GM23338 (cell line): ENCODE measurements at regions not wholly inside any gene's neighbourhood (a gene's known extent, or its start where the extent isn't known, plus 50 kb on each side); places are given as distances from the start of the nearest gene placed in this dataset.

Source experiments
- ATAC-seq: fragments of 200-7000 bp; cut with Tn5 transposase; 3 replicates; pipeline ENCODE4 v1.9.1; 2020
- DNase-seq: peaks from one replicate; pipeline ENCODE4 v3.0.0-alpha.2; 2015; ENCODE audit warnings: low spot score
- H2AFZ ChIP-seq: fragments of 200-600 bp; sonication (generic); 2 replicates; pipeline ENCODE4 v1.8.0; 2016; ENCODE audit warnings: antibody characterized with exemption, mild to moderate bottlenecking, moderate library complexity
- H3F3A ChIP-seq: fragments of 200-600 bp; sonication (generic); replicated peaks from 2 replicates; pipeline ENCODE4 v1.8.0; 2017; ENCODE audit warnings: antibody characterized with exemption, mixed run types, low read depth
- H3K27ac ChIP-seq: fragments of 200-600 bp; sonication (generic); 2 replicates; pipeline ENCODE4 v1.6.1; 2016; ENCODE audit warnings: low read depth
- H3K27me3 ChIP-seq: fragments of 200-600 bp; sonication (generic); 2 replicates; pipeline ENCODE4 v1.8.0; 2016; ENCODE audit warnings: mild to moderate bottlenecking, mixed run types, moderate library complexity; ENCODE audit not compliant: insufficient read depth
- H3K36me3 ChIP-seq: fragments of 200-600 bp; sonication (generic); 2 replicates; pipeline ENCODE4 v1.8.0; 2016; ENCODE audit warnings: mild to moderate bottlenecking; ENCODE audit not compliant: insufficient read depth
- H3K4me1 ChIP-seq: fragments of 200-600 bp; sonication (generic); 2 replicates; pipeline ENCODE4 v1.8.0; 2016; ENCODE audit warnings: mild to moderate bottlenecking, moderate library complexity; ENCODE audit not compliant: insufficient read depth
- H3K4me2 ChIP-seq: fragments of 200-600 bp; sonication (generic); 2 replicates; pipeline ENCODE4 v1.7.1; 2017; ENCODE audit warnings: mixed run types
- H3K4me3 ChIP-seq: fragments of 200-600 bp; sonication (generic); 2 replicates; pipeline ENCODE4 v1.6.1; 2016; ENCODE audit warnings: mixed run types
- H3K79me2 ChIP-seq: fragments of 200-600 bp; sonication (generic); replicated peaks from 2 replicates; pipeline ENCODE4 v1.8.0; 2017; ENCODE audit warnings: mild to moderate bottlenecking; ENCODE audit not compliant: insufficient read depth
- H3K9me2 ChIP-seq: fragments of 200-600 bp; sonication (generic); 2 replicates; pipeline ENCODE4 v1.8.0; 2017; ENCODE audit not compliant: insufficient read depth
- H4K20me1 ChIP-seq: fragments of 200-600 bp; sonication (generic); replicated peaks from 2 replicates; pipeline ENCODE4 v1.8.0; 2017; ENCODE audit warnings: mild to moderate bottlenecking; ENCODE audit not compliant: insufficient read depth
- H3K27ac Mint-ChIP-seq: 2 replicates; pipeline ENCODE4 v1.8.0; 2020; ENCODE audit warnings: inconsistent platforms, mild to moderate bottlenecking, moderate library complexity, mixed read lengths
- H3K27me3 Mint-ChIP-seq: 3 replicates; pipeline ENCODE4 v1.8.0; 2022; ENCODE audit warnings: low read depth, mild to moderate bottlenecking, moderate library complexity, mixed read lengths, inconsistent platforms; ENCODE audit not compliant: insufficient read depth, poor library complexity
- H3K36me3 Mint-ChIP-seq: 3 replicates; pipeline ENCODE4 v1.8.0; 2021; ENCODE audit warnings: low read depth, mild to moderate bottlenecking, inconsistent platforms, moderate library complexity, mixed read lengths
- H3K4me1 Mint-ChIP-seq: 3 replicates; pipeline ENCODE4 v1.8.0; 2020; ENCODE audit warnings: mild to moderate bottlenecking, inconsistent platforms, mixed read lengths
- H3K4me3 Mint-ChIP-seq: 3 replicates; pipeline ENCODE4 v1.8.0; 2021; ENCODE audit warnings: moderate library complexity, mild to moderate bottlenecking, inconsistent platforms, mixed read lengths
- H3K9me3 Mint-ChIP-seq: 3 replicates; pipeline ENCODE4 v1.8.0; 2020; ENCODE audit warnings: moderate library complexity, mild to moderate bottlenecking, inconsistent platforms, mixed read lengths
- EZH2 ChIP-seq: fragments of 200-600 bp; sonication (generic); IDR thresholded peaks from one replicate; pipeline ENCODE4 v1.8.0; 2017; ENCODE audit warnings: antibody characterized with exemption, mild to moderate bottlenecking, low read depth; ENCODE audit not compliant: unreplicated experiment
- EZH2phosphoT487 ChIP-seq: fragments of 200-600 bp; sonication (generic); IDR thresholded peaks from one replicate; pipeline ENCODE4 v1.8.1; 2018; ENCODE audit warnings: antibody characterized with exemption; ENCODE audit not compliant: unreplicated experiment
- NANOG ChIP-seq: IDR thresholded peaks from 2 replicates; pipeline ENCODE4 v1.6.1; 2016; ENCODE audit warnings: antibody characterized with exemption, borderline replicate concordance
- POLR2AphosphoS5 ChIP-seq: IDR thresholded peaks from 2 replicates; pipeline ENCODE4 v1.6.1; 2016; ENCODE audit warnings: antibody characterized with exemption, low read depth
- STAT1 ChIP-seq: IDR thresholded peaks from one replicate; pipeline ENCODE4 v1.6.1; 2016; ENCODE audit warnings: antibody characterized with exemption; ENCODE audit not compliant: unreplicated experiment
- ZNF114 ChIP-seq: fragments of 250-450 bp; sonication (Bioruptor Pico); IDR thresholded peaks from 2 replicates; pipeline ENCODE4 v1.5.0; 2020; ENCODE audit warnings: mild to moderate bottlenecking, moderate library complexity
- ZNF331 ChIP-seq: fragments of 250-450 bp; sonication (Bioruptor Pico); IDR thresholded peaks from 2 replicates; pipeline ENCODE4 v1.5.0; 2020; ENCODE audit warnings: low read depth, mild to moderate bottlenecking, moderate library complexity
- TF ChIP-seq, protein P1 (sequence below): IDR thresholded peaks from 2 replicates; pipeline ENCODE4 v1.6.1; 2016; ENCODE audit warnings: antibody characterized with exemption
- TF ChIP-seq, protein P2 (sequence below), 2 experiments: fragments of 200-600 bp in 1 of 2; sonication (generic) in 1 of 2; conservative IDR thresholded peaks; 2 replicates each; pipeline versions ENCODE4 v1.5.1 to v1.6.1; 2016 to 2017; ENCODE audit warnings: antibody characterized with exemption in 2 of 2, low read depth in 2 of 2, mild to moderate bottlenecking in 2 of 2, moderate library complexity in 1 of 2
- TF ChIP-seq, protein P3 (sequence below): IDR thresholded peaks from one replicate; pipeline ENCODE4 v1.6.1; 2018; ENCODE audit warnings: antibody characterized with exemption; ENCODE audit not compliant: unreplicated experiment
- TF ChIP-seq, protein P4 (sequence below): fragments of 250-450 bp; sonication (Bioruptor Pico); IDR thresholded peaks from 2 replicates; pipeline ENCODE4 v1.5.0; 2020; ENCODE audit warnings: mild to moderate bottlenecking, moderate library complexity

DNA sequence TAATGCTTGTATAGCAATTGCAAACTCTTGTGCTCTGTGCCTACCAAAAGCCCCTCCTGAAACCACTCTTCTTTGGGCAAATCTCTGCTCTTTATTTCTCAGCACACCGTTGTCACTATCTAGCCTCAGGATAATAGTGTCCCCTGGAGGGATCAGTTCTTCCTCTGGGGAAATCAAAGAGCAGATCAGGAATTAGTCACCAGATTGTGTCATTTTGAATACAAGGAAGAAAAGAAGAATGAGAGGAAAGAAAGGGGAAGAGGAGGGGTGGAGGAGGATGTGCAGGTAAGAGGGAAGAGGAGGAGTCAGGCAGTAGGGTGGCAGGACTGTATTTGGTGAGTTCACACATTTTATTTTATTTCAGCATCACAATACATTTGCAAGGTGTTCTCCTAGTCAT, 256.4 kb downstream of the GRIN2B start:
- Histone ChIP-seq H3K4me2 (no peak overlapping the region), H4K20me1 (no peaks in the 10 kb centered on the region), H3K4me3 (no peak overlapping the region), H3F3A (no peaks in the 10 kb centered on the region), H3K27me3 (peaks cover 24% of the 10 kb centered on the region; the same call in 1 of the 2 replicates), H3K36me3 (no peaks in the 10 kb centered on the region), H2AFZ (no peak overlapping the region), H3K79me2 (no peaks in the 10 kb centered on the region), H3K4me1 (peaks cover 17% of the 10 kb centered on the region), H3K9me2 (no peaks in the 10 kb centered on the region), H3K27ac (no peak overlapping the region)
- Mint-ChIP-seq H3K27ac (no peak overlapping the region), H3K27me3 (peaks cover 14% of the 10 kb centered on the region), H3K36me3 (no peaks in the 10 kb centered on the region), H3K4me1 (peaks cover 43% of the 10 kb centered on the region), H3K4me3 (no peak overlapping the region), H3K9me3 (no peaks in the 10 kb centered on the region)
- no peak for TF ChIP-seq NANOG
- TF ChIP-seq, protein P1, sequence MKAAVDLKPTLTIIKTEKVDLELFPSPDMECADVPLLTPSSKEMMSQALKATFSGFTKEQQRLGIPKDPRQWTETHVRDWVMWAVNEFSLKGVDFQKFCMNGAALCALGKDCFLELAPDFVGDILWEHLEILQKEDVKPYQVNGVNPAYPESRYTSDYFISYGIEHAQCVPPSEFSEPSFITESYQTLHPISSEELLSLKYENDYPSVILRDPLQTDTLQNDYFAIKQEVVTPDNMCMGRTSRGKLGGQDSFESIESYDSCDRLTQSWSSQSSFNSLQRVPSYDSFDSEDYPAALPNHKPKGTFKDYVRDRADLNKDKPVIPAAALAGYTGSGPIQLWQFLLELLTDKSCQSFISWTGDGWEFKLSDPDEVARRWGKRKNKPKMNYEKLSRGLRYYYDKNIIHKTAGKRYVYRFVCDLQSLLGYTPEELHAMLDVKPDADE = no peak
- TF ChIP-seq ZNF331 (CRISPR knock-in tag) = no peak
- no peak for TF ChIP-seq EZH2phosphoT487
- TF ChIP-seq POLR2AphosphoS5 = no peak
- TF ChIP-seq, protein P2, sequence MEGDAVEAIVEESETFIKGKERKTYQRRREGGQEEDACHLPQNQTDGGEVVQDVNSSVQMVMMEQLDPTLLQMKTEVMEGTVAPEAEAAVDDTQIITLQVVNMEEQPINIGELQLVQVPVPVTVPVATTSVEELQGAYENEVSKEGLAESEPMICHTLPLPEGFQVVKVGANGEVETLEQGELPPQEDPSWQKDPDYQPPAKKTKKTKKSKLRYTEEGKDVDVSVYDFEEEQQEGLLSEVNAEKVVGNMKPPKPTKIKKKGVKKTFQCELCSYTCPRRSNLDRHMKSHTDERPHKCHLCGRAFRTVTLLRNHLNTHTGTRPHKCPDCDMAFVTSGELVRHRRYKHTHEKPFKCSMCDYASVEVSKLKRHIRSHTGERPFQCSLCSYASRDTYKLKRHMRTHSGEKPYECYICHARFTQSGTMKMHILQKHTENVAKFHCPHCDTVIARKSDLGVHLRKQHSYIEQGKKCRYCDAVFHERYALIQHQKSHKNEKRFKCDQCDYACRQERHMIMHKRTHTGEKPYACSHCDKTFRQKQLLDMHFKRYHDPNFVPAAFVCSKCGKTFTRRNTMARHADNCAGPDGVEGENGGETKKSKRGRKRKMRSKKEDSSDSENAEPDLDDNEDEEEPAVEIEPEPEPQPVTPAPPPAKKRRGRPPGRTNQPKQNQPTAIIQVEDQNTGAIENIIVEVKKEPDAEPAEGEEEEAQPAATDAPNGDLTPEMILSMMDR (conservative IDR thresholded peaks at IDR 0.05; ENCODE audit: low read depth in 2 of 2) = no peak
- TF ChIP-seq, protein P3, sequence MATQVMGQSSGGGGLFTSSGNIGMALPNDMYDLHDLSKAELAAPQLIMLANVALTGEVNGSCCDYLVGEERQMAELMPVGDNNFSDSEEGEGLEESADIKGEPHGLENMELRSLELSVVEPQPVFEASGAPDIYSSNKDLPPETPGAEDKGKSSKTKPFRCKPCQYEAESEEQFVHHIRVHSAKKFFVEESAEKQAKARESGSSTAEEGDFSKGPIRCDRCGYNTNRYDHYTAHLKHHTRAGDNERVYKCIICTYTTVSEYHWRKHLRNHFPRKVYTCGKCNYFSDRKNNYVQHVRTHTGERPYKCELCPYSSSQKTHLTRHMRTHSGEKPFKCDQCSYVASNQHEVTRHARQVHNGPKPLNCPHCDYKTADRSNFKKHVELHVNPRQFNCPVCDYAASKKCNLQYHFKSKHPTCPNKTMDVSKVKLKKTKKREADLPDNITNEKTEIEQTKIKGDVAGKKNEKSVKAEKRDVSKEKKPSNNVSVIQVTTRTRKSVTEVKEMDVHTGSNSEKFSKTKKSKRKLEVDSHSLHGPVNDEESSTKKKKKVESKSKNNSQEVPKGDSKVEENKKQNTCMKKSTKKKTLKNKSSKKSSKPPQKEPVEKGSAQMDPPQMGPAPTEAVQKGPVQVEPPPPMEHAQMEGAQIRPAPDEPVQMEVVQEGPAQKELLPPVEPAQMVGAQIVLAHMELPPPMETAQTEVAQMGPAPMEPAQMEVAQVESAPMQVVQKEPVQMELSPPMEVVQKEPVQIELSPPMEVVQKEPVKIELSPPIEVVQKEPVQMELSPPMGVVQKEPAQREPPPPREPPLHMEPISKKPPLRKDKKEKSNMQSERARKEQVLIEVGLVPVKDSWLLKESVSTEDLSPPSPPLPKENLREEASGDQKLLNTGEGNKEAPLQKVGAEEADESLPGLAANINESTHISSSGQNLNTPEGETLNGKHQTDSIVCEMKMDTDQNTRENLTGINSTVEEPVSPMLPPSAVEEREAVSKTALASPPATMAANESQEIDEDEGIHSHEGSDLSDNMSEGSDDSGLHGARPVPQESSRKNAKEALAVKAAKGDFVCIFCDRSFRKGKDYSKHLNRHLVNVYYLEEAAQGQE = no peak
- TF ChIP-seq, protein P4, sequence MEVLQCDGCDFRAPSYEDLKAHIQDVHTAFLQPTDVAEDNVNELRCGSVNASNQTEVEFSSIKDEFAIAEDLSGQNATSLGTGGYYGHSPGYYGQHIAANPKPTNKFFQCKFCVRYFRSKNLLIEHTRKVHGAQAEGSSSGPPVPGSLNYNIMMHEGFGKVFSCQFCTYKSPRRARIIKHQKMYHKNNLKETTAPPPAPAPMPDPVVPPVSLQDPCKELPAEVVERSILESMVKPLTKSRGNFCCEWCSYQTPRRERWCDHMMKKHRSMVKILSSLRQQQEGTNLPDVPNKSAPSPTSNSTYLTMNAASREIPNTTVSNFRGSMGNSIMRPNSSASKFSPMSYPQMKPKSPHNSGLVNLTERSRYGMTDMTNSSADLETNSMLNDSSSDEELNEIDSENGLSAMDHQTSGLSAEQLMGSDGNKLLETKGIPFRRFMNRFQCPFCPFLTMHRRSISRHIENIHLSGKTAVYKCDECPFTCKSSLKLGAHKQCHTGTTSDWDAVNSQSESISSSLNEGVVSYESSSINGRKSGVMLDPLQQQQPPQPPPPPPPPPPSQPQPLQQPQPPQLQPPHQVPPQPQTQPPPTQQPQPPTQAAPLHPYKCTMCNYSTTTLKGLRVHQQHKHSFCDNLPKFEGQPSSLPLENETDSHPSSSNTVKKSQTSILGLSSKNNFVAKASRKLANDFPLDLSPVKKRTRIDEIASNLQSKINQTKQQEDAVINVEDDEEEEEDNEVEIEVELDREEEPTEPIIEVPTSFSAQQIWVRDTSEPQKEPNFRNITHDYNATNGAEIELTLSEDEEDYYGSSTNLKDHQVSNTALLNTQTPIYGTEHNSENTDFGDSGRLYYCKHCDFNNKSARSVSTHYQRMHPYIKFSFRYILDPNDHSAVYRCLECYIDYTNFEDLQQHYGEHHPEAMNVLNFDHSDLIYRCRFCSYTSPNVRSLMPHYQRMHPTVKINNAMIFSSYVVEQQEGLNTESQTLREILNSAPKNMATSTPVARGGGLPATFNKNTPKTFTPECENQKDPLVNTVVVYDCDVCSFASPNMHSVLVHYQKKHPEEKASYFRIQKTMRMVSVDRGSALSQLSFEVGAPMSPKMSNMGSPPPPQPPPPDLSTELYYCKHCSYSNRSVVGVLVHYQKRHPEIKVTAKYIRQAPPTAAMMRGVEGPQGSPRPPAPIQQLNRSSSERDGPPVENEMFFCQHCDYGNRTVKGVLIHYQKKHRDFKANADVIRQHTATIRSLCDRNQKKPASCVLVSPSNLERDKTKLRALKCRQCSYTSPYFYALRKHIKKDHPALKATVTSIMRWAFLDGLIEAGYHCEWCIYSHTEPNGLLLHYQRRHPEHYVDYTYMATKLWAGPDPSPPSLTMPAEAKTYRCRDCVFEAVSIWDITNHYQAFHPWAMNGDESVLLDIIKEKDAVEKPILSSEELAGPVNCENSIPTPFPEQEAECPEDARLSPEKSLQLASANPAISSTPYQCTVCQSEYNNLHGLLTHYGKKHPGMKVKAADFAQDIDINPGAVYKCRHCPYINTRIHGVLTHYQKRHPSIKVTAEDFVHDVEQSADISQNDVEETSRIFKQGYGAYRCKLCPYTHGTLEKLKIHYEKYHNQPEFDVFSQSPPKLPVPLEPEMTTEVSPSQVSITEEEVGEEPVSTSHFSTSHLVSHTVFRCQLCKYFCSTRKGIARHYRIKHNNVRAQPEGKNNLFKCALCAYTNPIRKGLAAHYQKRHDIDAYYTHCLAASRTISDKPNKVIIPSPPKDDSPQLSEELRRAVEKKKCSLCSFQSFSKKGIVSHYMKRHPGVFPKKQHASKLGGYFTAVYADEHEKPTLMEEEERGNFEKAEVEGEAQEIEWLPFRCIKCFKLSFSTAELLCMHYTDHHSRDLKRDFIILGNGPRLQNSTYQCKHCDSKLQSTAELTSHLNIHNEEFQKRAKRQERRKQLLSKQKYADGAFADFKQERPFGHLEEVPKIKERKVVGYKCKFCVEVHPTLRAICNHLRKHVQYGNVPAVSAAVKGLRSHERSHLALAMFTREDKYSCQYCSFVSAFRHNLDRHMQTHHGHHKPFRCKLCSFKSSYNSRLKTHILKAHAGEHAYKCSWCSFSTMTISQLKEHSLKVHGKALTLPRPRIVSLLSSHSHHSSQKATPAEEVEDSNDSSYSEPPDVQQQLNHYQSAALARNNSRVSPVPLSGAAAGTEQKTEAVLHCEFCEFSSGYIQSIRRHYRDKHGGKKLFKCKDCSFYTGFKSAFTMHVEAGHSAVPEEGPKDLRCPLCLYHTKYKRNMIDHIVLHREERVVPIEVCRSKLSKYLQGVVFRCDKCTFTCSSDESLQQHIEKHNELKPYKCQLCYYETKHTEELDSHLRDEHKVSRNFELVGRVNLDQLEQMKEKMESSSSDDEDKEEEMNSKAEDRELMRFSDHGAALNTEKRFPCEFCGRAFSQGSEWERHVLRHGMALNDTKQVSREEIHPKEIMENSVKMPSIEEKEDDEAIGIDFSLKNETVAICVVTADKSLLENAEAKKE = no peak
- TF ChIP-seq EZH2 = no peak
- no peak for TF ChIP-seq ZNF114
- no peak for TF ChIP-seq STAT1
- no peak for ATAC-seq
- no peak for DNase-seq
